AG04450 (cell line): ENCODE measurements at regions not wholly inside any gene's neighbourhood (a gene's known extent, or its start where the extent isn't known, plus 50 kb on each side); places are given as distances from the start of the nearest gene placed in this dataset.

ENCODE experiments used
- CTCF ChIA-PET: fragments of 300-600, 350-600 bp; formaldehyde crosslinking; extraction: SDS; loops from one replicate; lab custom pipeline; 2022; ENCODE audit warnings: antibody characterized with exemption, inconsistent platforms; lab: Charles Lee
- POLR2A ChIA-PET: fragments of 350-600 bp; formaldehyde crosslinking; extraction: SDS; loops from one replicate; lab custom pipeline; 2021; ENCODE audit warnings: antibody characterized with exemption, inconsistent platforms; lab: Yijun Ruan, JAX
- DNase-seq: peaks from one replicate; pipeline ENCODE4 v3.0.0-alpha.2; 2011; ENCODE audit warnings: low read depth, low spot score
- H3K27ac ChIP-seq: one replicate; pipeline ENCODE4 v1.5.1; 2012; ENCODE audit warnings: low read depth, low read length, control low read depth
- H3K27me3 ChIP-seq: one replicate; pipeline ENCODE4 v1.6.0; 2012; ENCODE audit warnings: low read length; ENCODE audit not compliant: control insufficient read depth, insufficient read depth
- H3K4me3 ChIP-seq: 2 replicates; pipeline ENCODE4 v1.5.1; 2011; ENCODE audit warnings: mild to moderate bottlenecking, low read depth, low read length, control low read depth
- H3K9me3 ChIP-seq: 2 replicates; pipeline ENCODE4 v1.5.1; 2012; ENCODE audit warnings: low read length; ENCODE audit not compliant: control insufficient read depth, insufficient read depth
- TF ChIP-seq, protein P1 (sequence below): IDR thresholded peaks from 2 replicates; pipeline ENCODE4 v1.5.1; 2011; ENCODE audit warnings: low read depth, low read length, control low read depth, inconsistent platforms

DNA sequence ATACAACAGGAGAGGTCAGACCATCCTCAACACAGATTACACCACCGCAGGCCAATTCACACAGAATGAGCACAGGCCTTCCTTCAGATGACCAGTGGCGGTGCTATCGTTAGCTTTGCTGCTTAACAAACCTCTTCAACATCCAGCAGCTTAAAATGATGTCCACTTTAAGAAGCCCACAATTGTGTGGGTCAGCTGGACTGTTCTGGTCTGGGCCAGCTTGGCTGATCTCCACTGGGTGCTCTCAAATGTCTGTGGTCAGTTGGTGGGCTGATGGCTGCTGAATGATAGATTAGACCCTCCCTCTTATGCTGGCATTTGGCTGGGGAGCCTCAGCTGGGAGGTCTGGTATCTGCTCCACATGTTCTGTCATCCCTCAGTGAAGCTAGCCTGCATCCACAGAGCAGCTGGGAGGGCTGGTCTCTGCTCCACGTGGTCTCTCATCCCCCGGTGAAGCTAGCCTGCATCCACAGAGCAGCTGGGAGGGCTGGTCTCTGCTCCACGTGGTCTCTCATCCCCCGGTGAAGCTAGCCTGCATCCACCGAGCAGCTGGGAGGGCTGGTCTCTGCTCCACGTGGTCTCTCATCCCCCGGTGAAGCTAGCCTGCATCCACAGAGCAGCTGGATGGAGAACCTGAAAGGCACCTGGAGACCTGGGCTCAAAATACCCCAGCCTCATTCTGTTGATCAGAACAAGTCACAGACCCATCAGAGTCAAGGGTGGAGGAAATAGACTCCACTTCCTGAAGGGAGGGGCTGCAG, 203.6 kb upstream of the DIO3 start:
- CTCF ChIA-PET, result no interaction called here
- H3K27me3 ChIP-seq, result peaks cover 25% of the 10 kb centered on the region

DNA sequence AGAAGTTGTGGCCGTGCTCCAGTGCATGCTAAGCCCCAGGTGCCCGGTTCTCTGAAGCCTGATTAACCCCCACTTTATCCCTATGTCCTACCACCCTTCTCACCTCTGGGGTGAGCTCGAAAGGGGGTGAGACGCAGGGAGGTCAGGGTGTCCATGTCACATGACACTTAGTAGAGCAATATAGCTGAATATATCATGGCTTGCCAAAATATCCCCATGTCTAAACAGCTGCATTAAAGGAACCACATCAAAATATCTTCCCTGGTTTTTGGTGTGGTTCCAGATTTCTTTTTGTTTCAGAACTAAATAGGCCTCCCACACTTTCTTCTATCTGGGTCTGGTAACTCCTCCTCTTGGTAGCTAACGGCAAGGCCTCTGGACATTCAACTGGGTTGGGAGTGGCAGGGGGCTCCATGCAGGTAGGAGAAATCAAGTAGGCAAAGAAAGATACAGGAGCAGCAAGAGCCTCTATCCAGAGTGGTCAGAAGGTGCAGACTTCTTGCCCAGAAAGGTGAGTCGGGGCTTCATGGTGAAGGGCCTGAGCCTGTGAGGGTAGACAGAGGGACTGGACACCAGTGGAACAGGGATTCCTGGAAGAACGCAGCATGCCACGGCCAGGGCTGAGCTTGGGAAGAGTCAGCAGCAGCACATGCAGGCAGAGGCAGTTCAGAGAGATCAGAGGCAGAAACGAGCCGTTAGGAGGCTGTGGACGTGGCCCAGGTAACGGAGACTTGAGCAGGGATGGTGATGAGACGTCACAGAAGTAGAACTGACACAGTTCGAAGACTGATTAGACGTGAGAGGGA, 202.8 kb upstream of the DIO3 start:
- Histone ChIP-seq H3K9me3 (no peaks in the 10 kb centered on the region; the same call in 1 of the 2 replicates), H3K27ac (no peak overlapping the region), H3K27me3 (peaks cover 25% of the 10 kb centered on the region), H3K4me3 (no peak overlapping the region)
- POLR2A ChIA-PET, result no interaction called here
- TF ChIP-seq, protein P1, sequence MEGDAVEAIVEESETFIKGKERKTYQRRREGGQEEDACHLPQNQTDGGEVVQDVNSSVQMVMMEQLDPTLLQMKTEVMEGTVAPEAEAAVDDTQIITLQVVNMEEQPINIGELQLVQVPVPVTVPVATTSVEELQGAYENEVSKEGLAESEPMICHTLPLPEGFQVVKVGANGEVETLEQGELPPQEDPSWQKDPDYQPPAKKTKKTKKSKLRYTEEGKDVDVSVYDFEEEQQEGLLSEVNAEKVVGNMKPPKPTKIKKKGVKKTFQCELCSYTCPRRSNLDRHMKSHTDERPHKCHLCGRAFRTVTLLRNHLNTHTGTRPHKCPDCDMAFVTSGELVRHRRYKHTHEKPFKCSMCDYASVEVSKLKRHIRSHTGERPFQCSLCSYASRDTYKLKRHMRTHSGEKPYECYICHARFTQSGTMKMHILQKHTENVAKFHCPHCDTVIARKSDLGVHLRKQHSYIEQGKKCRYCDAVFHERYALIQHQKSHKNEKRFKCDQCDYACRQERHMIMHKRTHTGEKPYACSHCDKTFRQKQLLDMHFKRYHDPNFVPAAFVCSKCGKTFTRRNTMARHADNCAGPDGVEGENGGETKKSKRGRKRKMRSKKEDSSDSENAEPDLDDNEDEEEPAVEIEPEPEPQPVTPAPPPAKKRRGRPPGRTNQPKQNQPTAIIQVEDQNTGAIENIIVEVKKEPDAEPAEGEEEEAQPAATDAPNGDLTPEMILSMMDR, result no peak
- CTCF ChIA-PET, result no interaction called here
- no peak for DNase-seq

More for the DNA sequence above, 203.6 kb upstream of the DIO3 start:
- DNase-seq, result no peak
- POLR2A ChIA-PET, result no interaction called here
- TF ChIP-seq, protein P1, result no peak
- no peak overlapping the region for H3K27ac ChIP-seq
- H3K4me3 ChIP-seq, result no peak overlapping the region
- no peaks in the 10 kb centered on the region; the same call in 1 of the 2 replicates for H3K9me3 ChIP-seq

DNA sequence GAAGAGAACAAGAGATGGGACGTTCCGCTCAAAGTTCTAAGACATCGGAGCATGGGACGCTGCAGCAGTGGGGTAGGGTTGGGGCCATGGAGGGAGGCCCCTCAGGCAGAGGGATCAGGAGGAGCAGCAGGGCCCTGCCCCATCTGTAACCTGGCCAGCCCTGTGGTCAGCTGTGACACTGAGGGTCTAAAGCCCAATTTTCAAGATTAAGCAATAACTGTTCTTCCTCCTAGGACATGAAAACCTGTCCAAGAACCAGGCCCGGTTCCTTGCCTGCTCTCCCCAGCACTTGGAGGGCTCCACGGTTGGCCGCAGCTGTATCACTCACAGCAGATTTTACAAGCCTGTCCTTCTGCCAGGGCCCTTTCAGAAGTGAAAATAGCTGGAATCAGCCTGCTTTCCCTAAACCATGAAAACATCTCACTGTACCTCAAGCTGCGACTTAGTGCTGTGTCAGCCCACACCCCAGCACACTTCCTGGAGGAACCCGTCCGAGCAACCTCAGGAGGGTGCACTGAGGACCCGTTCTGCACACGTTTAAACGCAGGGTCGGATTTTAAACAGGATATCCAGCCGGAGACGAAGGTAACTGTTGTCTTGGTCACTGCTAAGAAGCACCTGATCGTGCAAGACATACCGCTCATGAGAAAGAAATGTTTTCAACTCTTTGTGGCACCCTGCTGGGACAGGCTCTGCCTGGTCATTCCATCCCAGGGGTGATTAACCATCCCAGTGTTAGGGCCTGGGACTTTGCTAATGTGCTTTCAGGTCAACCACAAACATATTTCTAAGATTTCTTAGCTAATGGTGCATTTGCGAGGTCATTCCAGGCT, 201.9 kb upstream of the DIO3 start:
- Histone ChIP-seq H3K27me3 (peaks cover 25% of the 10 kb centered on the region), H3K4me3 (no peak overlapping the region), H3K9me3 (peaks cover 2% of the 10 kb centered on the region; the same call in 1 of the 2 replicates), H3K27ac (no peak overlapping the region)
- ChIA-PET CTCF (no interaction called here), POLR2A (no interaction called here)
- TF ChIP-seq, protein P1, result no peak
- no peak for DNase-seq

DNA sequence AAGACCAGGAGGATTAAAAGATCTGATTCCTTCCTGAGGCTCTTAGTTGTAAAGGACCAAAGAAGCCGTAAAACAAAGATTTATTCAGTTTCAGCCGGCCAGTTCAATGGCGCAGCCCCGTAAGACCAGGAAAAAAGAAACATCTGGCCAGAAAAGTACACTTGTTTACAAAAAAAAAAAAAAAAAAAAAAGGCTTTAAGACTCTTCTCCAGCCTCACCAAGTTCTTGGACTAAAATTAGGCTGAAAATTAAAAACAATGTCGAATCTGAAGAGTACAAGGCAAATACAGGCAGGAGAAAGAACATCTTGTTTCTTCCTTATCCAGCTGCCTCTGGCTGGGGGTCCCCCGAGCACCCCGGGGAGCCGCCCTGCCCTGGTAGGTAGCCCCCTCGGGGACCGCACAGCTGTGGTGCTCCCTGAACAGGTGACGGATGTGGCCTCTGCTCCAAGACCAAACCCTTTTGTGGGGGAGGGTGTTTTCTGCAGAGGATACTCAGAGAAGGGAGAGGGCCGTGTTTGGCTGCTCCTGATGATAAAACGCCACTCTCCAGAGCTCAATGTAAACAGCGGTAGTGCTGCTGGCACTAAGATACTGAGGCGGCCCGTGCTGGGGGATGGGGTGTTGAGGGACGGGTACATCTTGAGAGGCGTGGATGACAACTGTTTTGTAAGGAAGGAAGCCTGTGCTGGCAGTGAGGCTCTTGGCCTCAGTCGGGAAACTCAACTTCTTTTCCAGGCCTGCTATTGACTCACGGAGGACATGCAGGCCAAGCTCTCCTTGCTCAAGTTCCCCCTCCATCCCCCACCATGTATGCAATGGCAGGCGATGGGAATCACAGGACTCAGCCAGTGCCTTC, 201.0 kb upstream of the DIO3 start:
- DNase-seq, result no peak
- ChIA-PET POLR2A (no interaction called here), CTCF (no interaction called here)
- Histone ChIP-seq H3K4me3 (no peak overlapping the region), H3K27ac (no peak overlapping the region), H3K9me3 (peaks cover 3% of the 10 kb centered on the region; the same call in 1 of the 2 replicates), H3K27me3 (peaks cover 29% of the 10 kb centered on the region)
- TF ChIP-seq, protein P1, result no peak
